ENCODE measurements at regions not wholly inside any gene's neighbourhood (a gene's known extent, or its start where the extent isn't known, plus 50 kb on each side); places are given as distances from the start of the nearest gene placed in this dataset.

DNA sequence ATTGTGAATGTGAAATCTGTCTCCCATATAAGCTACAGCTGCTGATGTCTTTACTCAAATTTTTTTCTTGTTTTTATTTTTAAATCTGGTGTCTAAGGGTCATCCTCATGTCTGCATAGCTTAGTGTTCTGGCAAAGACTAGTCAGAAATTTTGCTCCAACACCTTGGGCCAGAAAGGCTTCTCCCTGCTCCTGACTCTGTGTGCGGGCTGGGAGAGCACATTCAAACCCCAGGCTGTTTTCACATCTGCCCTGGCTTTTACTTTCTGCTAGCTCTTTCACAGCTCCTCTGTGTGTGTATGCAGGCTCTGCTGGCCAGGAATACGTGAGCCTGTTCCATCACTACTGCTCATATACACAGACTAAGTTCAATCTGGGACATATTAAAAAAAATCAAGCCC is 102.9 kb upstream of the RIOK3 start:
- no peak for DNase-seq

DNA sequence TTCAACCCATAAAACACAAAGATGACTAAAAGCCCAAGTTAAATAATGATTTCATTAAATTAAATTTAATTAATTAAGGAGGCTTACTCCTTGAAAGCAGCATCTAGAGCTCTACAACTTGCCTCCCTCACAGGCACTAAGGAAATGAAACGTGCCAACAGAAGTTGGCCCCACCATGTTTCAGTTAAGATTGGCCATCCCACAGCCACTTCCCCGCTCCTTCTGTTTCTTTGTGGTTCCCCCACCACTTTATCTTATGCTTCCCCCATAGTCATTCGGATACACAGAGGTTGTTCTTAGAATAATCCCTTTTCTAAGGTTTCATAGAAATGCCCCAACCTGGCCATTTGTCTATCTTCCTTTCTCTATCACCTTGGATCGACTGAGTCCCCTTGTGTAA is 101.6 kb upstream of the RIOK3 start:
- no peak for DNase-seq

DNA sequence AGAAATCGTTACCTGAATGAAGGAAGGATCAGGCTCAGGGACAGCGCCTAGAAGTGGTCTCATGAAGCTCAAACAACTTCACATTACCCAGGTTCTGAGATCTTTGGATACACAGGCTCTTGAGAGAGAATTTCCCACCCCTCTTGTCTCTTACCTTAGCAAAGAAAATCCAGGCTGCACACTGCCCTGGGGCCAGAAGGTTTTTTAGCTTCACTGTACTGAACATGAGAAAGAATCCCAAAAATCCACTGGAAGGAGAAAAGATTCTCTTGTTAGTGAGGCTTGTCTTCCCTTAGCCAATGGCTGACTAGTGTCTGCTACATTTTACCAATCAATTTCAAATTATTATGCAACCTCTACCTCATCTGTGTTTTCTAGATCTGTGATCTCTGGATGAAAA is 101.0 kb upstream of the RIOK3 start:
- no peak for DNase-seq

DNA sequence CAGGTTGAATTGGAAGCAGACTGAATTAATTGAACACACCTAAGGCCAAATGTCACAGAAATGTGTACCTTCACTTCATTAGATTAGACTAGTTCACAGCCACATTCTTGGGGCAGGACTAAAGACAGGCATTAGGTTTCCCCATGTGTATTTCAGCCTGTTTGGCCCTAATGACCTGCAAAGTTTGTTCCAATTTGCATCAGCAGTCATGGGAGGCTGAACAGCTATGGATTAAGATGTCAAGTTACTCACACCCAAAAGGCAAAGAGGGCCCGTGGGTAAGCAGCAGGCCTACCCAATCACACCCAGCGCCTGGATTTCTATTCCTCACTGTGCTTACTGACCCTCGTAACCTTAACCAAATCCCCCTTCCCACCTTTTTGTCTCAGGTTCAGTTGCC is 99.6 kb upstream of the RIOK3 start:
- no peak for DNase-seq

DNA sequence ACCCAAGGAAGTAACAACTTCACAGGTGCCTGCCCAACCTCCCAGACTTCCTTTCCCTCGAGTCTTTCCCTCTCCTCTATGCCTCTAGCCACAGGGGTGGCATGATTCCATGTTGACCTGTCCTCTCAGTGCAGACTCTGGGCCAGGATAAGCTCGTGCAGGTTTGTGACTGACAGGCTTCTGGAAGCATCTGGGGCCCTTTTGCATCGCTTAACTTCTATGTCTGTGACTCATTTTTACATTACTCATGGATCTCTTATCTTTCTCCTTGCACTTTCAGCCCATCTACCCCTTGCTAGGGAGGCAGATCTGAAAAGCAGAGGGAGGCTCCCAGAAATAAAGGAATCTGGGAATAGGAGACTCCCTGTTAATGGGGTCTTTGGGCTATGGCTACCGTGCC is 98.5 kb upstream of the RIOK3 start:
- no peak for DNase-seq

DNA sequence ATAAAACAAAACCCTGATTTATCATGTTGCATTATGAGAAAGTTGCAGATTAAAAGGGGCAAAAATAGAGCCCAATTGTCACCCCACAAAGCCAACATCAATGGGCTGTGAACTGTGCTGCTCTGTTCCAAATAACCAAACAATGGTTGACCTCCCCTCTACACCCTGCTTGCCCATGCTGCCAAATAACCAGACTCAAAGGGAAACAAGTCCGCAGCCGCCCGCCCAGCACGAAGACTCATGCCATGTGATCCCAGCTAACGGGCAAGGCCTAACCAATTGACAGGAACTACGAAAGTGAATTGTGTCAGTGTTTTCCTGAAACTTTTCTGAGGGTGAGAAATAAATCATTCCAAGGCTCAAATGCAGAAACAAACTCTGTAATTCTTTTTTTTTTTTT is 97.9 kb upstream of the RIOK3 start:
- DNase-seq = no peak

DNA sequence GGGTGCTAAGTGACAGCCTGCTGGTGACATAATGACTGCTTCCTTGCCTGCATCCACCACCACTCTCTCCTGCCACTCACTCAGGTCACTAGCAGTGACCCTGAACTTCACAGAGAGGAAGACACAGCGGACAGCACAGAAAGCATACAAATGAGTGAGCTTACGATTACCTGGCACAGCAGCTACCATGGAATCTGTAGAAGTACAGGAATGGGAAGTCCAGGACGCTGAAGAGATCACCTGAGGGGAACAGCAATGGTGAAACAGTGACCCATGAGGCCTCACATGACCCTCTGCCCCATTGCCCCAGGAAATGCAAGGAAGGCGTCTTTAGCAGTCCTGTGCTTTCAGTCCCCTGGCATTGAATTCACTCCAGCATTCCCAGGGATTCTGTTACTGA is 96.7 kb upstream of the RIOK3 start:
- DNase-seq = no peak

DNA sequence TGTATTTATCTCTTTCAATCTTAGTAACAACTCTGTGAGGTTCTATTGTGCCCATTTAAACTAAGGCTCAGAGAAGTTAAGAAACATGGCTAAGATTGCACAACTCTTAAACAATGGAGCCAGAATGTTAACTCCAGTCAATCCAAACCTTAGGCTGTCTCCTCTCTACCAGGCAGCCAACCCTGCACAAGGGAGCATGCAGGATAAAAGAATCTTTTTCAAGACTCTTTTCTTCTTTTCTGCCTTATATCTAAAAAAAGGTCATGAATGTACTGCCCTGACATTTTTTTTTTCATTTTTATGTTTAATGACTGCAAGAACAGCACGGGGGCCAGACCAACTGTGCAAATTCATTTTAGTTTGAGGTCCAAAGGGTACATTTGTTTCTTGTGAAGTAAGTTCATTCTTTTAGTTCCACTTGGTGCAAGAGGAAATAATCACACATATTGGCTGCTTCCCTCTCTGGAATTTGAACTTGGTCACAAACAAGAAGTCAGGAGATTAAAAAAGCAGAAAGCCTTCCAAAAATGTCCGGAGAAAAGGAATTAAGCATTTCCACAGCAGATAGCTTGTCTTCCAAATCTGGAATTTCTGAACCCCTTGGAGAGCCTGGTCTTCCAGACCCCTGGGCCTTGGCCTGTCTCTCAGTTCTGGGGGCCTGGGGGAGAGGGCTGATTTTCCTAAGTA is 96.0 kb upstream of the RIOK3 start:
- DNase-seq = no peak

DNA sequence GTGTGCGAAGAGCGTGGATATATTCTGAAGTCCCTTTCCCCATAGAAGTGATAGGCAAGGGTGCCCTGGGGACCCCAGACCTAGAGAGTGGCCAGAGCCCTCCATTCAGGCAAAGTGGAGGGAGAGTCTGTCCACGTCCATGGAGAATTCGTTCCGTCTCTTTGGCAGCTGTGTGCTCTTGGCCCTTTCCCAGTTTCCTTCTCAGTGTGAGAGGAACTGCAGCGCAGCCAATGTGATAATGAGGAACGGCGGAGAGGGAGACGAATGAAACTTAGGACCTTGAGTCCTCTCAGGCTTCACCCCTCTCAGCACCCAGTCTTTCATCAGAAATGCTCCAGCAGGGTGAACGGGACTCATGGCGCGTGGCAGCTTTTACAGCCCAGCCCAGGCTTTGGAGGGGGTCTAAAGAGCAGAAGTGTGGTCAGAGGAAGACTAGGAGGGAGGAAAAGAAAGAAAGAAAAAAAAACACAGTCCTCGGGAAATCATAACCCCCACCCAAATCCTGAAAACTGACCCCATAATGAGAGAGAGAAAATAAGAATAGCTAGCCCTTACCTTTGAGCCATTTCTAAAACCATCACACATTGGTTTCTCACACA is 95.0 kb upstream of the RIOK3 start:
- no peak for DNase-seq

DNA sequence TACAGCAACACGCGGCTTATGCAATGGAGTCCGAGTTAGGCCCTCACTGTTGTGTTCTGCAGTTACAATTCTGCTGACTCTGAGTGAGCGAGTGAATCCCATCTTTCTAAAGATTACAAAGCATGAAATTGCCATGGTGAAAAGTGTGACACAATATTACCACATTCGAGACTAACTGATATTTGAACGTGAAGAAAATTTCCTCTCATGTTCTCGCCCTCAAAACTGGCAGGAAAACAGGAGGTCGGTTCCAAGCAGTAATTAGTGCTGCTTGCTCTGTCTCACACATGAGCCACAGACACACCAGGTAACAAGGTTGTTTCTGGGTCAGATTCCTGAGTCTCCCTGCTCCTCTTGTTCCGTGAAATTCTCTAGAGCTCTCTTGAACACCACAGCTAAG is 93.7 kb upstream of the RIOK3 start:
- DNase-seq = no peak

DNA sequence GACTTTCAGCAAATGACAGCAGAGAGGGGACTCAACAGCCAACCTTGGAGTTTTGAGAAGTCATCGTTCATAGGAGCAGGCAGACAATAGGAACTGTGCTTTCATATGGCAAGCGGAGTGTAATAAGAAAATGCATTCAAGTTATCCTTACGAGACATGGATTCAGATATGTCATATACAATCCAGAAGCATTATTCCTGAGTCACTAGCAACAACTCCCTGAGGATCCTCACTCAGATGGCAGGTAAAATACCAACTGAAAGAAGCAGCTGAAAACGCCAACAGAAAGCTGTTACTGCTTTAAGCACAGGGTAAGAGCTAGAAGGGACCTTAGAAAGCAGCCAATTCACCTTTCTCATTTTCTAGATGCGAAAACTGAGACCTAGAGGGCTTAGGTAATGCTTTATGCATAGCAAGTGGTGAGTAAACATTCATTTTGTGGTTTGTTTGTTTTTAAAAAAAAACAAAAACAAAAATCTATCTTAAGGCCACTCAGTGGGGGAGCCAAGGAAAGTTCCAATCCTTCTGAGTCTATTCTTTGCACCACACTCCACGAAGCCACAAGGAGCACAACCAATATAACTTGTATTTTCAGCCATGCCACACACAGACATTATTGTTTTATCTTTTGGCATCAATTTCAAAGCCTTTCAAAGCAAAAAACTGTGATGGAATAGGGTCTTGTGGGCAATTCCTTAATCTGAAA is 89.1 kb upstream of the RIOK3 start:
- no peak for DNase-seq

DNA sequence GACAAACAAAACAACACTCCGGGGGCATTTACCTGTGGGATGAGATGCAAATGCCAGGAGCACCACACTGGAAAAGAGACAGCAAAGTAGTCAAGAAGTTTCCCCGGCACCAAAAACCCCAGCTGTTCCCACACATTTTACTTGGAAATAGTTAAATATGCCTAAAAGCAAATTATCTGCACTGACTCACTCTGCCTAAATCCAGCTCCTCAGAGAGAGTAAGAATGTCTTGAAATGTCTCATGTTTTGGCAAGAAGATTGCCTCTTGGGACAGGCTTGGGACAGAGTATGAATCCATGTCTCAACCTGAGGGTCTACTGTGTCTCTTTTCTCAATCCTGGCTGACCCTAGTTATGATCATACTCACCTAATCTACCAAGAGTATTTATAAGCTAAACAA is 87.5 kb upstream of the RIOK3 start:
- no peak for DNase-seq

DNA sequence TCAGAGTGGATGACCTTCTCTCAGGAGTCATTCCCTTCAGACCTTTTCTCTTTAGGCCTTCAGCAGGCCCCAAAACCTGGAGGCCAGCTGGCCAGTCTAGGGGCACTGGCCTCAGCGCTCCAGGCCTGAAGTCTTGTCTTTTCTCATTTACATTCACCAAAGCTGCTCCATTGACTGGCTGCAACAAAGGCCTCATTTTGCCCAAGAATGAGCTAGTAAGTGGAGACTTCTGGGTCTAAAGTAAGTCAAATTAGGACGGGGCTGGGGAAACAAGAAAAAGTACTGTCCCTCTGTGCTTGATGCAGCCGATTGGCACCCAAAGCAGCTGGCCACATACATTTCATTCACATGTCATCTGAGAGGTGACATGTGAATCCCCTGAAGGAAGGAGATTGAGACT is 83.8 kb upstream of the RIOK3 start:
- no peak for DNase-seq

DNA sequence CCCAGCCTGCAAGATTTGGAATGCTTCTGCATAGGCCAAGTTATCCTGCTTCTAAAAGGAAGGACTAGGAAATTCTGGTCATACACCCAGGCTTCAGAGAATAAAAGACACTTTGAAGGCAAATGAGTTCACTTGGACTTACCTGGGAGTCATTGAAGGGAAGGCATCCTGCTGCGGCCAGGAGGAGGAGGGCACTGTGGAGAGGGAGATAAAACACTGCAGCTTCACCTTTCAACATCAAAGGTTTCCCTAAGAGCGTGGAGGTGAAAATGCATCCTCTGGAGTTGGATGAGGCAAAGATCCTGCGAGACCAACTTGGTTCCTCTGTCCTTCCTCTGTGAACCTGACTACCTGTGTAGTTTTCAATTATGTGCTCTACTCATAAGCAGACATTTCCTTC is 79.5 kb upstream of the RIOK3 start:
- no peak for DNase-seq

DNA sequence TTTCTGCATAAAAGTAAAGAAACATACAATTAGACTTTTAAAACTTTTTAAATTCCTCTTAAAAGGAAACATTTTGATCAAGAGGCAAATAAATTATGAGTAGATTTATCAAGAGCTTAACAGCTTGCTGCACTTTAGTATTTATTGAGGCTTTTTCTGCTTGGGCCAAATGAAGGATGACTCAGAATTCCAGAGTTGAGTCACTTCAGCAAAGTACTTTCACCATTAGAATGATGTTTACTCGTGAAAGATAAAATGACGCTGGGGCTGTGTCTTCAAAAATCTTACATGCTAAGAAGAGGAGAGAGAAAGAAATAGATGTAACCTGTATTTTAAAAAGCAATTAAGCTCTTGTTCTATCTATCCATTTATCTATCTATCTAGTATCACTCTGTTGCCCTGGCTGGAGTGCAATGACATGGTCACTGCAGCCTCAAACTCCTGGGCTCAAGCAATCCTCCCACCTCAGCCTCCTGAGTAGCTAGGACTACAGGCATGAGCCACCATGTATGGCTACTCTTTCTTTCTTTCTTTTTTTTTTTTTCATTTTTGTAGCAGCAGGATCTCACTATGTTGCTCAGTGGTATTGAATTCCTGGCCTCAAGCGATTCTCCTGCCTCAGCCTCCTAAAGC is 75.3 kb upstream of the RIOK3 start:
- DNase-seq = no peak

DNA sequence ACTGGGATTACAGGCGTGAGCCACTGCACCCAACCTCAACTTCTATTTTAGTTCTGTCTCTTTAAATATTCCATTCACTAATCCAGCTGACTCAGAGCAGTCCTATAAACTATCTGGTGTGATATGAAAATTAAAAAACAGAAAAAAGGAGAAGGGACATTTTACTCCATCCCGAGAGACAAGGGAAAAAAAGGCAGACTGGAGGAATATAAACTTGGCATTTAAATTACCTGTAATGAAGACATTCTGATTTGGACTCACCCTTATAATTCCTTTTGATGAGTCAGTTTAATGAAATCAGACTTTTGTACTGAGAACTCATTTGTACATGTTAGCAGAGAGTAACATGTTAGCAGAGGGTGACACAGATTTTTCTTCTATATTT is 74.8 kb upstream of the RIOK3 start:
- DNase-seq = no peak

DNA sequence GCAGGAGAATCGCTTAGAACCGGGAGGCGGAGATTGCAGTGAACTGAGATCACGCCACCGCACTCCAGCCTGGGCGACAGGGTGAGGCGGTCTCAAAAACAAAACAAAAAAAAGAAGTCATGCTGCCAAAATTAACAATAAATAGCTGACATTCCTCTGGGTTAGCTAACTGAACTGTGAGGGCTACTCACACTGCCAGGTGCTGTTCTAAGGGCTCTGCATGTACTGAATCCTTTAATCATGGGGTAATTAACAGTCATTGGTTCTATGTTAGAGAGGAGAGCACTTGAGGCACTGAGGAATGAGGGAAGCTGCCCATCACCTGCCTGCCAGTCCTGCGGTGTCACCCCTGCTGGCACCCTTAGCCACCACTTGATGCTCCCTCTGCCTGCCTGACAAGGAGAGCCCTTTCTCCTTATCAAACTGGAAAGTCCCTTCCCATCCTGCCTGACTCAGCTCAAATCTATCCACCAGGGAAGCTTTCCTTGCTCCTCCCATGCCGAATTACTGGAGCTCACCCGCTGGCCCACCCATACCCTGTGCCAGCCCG is 73.0 kb upstream of the RIOK3 start:
- no peak for DNase-seq

DNA sequence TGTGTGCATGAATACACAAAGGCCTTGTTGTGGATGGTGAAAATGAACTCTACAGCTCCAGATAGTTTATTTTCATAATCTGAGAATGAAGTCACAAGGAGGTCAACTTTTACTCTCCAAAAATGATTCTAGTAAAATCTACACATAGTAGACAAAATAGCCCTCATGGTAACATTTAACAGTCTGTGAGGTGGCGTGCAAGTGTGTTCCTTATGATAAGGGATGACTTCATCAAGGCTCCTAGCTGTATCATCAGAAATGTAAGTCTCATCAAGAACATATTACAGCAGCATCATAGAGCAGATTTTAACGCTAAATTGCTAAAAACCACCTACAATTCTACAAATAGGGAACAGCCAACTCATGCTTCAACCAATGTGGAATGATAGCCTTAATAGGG is 72.3 kb upstream of the RIOK3 start:
- DNase-seq = no peak

DNA sequence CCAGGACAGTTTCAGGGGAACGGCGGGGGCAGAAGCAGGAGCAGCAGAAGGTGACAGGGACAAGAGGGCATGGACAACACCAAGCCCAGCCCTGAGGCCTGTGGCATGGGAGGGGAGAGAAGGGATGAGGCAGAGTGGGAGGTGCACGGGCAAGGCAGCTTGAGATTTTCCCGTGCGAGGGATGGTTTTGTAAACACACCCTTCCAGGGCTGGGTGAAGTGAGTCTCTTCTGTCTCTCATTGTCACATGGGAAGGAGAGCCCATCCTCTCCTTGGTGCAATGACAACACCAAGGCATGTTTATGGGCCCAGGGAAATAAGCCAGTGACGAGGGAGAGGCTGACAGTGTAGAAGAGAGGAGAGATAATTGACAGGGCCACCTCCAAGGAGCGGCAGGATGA is 69.6 kb upstream of the RIOK3 start:
- no peak for DNase-seq

DNA sequence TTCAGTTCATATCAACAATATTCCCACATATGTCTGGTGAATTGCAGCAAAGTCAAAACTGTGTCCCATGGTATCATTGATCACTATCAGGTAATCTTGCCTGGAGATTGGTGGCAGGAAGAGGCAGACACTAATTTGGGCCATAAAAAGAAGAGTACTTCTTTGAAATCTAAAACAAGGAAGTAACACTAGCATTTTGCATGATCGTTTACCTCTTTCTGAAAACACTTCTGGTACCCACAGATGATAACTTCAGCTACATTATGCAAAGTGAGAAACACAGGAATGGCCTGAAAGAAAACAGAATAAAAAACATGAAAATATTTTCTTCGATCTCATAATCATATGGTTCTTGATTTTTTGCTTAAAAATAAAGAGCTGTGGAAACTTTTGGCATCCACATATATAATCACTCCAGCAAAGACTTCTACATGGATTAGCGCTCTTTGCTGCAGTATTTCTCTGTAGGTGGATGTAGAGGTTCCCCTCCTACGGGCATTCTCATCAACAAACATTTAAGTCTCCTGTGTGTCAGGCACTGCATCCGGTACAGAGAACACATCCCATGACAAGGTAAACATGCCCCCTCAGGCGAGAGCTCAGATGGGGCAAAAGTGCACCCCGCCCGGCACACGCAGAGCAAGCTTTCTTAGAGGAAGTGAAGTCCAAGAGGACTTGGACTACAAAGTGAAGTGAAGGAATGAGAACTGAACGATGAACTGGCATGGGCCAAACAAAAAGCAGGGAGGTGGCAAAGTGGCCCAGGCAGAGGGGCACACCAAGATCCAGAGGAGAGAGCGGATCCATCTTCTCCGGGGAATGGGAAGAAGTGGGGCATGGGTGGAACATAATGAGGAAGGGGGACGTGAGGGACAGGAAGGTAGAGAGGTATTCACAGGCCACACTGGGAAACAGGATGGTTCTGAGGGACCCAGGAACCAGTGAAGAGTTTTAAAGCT is 68.0 kb upstream of the RIOK3 start:
- no peak for DNase-seq

DNA sequence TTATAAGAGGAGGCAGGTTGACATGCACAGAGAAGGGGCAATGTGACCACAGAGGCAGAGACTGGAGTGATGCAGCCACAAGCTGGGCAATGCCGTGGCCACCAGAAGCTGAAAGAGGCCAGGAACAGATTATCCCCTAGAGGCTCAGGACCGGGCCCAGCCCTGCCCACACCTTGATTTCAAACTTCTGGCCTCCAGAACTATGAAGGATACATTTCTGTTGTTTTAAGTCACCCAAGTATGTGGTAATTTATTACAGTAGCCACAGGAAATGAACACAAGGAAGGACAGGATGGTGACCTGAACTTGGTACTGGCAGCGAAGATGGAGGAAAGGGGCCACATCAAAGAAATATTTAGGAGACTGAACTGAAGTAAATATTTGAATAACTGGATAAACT is 66.8 kb upstream of the RIOK3 start:
- no peak for DNase-seq

DNA sequence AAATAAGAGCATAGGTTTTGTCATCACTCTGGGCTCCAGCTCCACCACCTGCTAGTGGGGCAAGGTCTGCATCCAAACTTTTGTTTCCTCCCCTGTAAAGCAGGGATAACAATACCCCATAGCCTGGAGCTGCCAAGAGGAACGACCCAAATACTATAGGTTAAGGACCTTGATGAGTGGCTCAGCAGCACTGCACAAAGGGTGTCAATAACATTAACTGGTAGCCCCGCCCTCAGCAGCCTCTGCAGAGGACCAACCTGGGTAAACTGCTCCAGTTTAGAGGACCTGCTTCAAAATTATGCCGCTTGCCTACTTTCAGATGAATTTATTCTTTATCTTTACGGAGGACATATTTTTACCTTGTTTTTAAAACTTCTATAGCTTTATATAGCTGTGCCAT is 65.8 kb upstream of the RIOK3 start:
- no peak for DNase-seq

DNA sequence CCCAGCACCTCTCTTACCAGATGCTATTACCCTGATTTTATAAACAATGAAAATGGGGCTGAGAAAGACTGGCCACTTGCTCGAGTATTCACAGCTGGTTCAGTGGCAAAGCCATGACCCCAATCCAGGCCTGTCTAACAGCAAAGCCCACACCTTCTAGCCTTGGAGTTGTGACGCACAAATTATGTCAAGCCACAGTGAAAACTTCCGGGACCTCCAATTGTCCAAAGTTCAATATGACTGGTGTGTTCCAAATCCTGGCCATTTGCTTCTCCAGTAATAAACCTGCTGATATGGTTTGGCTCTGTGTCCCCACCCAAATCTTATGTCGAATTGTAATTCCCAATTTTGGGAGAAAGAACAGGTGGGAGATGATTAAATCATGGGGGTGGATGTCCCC is 64.7 kb upstream of the RIOK3 start:
- no peak for DNase-seq
